GM12864 (cell line): ENCODE measurements at regions not wholly inside any gene's neighbourhood (a gene's known extent, or its start where the extent isn't known, plus 50 kb on each side); places are given as distances from the start of the nearest gene placed in this dataset.

Source experiments
- DNase-seq: peaks from one replicate; pipeline ENCODE4 v3.0.0-alpha.2; 2011; ENCODE audit warnings: low read depth
- H3K4me3 ChIP-seq: 2 replicates; pipeline ENCODE4 v1.5.1; 2011; ENCODE audit warnings: mild to moderate bottlenecking, low read depth, low read length, control low read depth
- CTCF ChIP-seq: IDR thresholded peaks from 2 replicates; pipeline ENCODE4 v1.5.1; 2011; ENCODE audit warnings: low read depth, mild to moderate bottlenecking, moderate library complexity, low read length, control low read depth, inconsistent platforms; ENCODE audit errors: missing control alignments

GRCh38 chr11:112599856-112600533 is 339.3 kb upstream of the PLET1 start:
- no peak for TF ChIP-seq CTCF
- DNase-seq: no peak
- no peak overlapping the region for H3K4me3 ChIP-seq

- no peak overlapping the region for H3K4me3 ChIP-seq
- no peak for TF ChIP-seq CTCF
- no peak for DNase-seq
Measured at GRCh38 chr11:112605093-112605666, 344.5 kb upstream of the PLET1 start.

GRCh38 chr11:112606656-112607055 is 346.0 kb upstream of the PLET1 start:
- no peak for DNase-seq
- no peak for TF ChIP-seq CTCF
- H3K4me3 ChIP-seq: no peak overlapping the region

GRCh38 chr11:112608509-112608908 is 347.8 kb upstream of the PLET1 start:
- no peak for DNase-seq
- TF ChIP-seq CTCF: no peak
- H3K4me3 ChIP-seq: no peak overlapping the region

GRCh38 chr11:112610494-112610893 is 349.8 kb upstream of the PLET1 start:
- no peak for DNase-seq
- no peak overlapping the region for H3K4me3 ChIP-seq
- no peak for TF ChIP-seq CTCF

- no peak for DNase-seq
- TF ChIP-seq CTCF: no peak
- no peak overlapping the region for H3K4me3 ChIP-seq
Measured at GRCh38 chr11:112610996-112611750, 350.0 kb upstream of the NCAM1 start.

GRCh38 chr11:112611771-112612170 is 349.4 kb upstream of the NCAM1 start:
- no peak overlapping the region for H3K4me3 ChIP-seq
- TF ChIP-seq CTCF: no peak
- no peak for DNase-seq
